CD4-positive, alpha-beta T cell (primary cell): ENCODE measurements at regions not wholly inside any gene's neighbourhood (a gene's known extent, or its start where the extent isn't known, plus 50 kb on each side); places are given as distances from the start of the nearest gene placed in this dataset.

Source experiments
- ATAC-seq: fragments of 200-7000 bp; cut with Tn5 transposase; one replicate; pipeline ENCODE4 v1.10.0; 2022; ENCODE audit warnings: mild to moderate bottlenecking; ENCODE audit not compliant: poor library complexity
- CTCF ChIA-PET: fragments of 350-600 bp; sonication (Branson Sonifier 250); formaldehyde crosslinking; loops from one replicate; lab custom pipeline; 2021; ENCODE audit warnings: antibody characterized with exemption, inconsistent platforms; lab: Charles Lee
- POLR2A ChIA-PET: fragments of 350-600 bp; sonication (Branson Sonifier 250); formaldehyde crosslinking; loops from one replicate; lab custom pipeline; 2021; ENCODE audit warnings: antibody characterized with exemption, inconsistent platforms; lab: Charles Lee
- DNase-seq, 14 experiments: peaks; one replicate each; pipeline ENCODE4 v3.0.0-alpha.2; 2013 to 2020; ENCODE audit warnings: mixed read lengths in 2 of 14
- H3K27ac ChIP-seq, 2 donors: one replicate each; pipeline versions ENCODE4 v1.5.1 to v1.7.0; 2013; ENCODE audit warnings: low read length in 2 of 2, low read depth in 1 of 2, mild to moderate bottlenecking in 1 of 2
- H3K27me3 ChIP-seq, 2 experiments: 1 replicate in 1 of 2; 2 replicates in 1 of 2; pipeline versions ENCODE4 v1.6.1 to v1.7.0; 2013; ENCODE audit warnings: low read length in 2 of 2, control low read depth in 1 of 2, mild to moderate bottlenecking in 1 of 2, moderate library complexity in 1 of 2; ENCODE audit not compliant: insufficient read depth in 2 of 2, control insufficient read depth in 1 of 2
- H3K36me3 ChIP-seq: one replicate; pipeline ENCODE4 v1.6.1; 2013; ENCODE audit warnings: low read length, control low read depth; ENCODE audit not compliant: insufficient read depth
- H3K4me1 ChIP-seq: one replicate; pipeline ENCODE4 v1.6.1; 2013; ENCODE audit warnings: low read length, control low read depth; ENCODE audit not compliant: insufficient read depth
- H3K4me3 ChIP-seq: one replicate; pipeline ENCODE4 v1.5.1; 2013; ENCODE audit warnings: mild to moderate bottlenecking, low read length, moderate library complexity
- H3K9me3 ChIP-seq, 2 experiments: 1 replicate in 1 of 2; 2 replicates in 1 of 2; pipeline versions ENCODE4 v1.6.1 to v1.7.0; 2013; ENCODE audit warnings: low read length in 2 of 2, mild to moderate bottlenecking in 2 of 2, control low read depth in 1 of 2, moderate library complexity in 1 of 2; ENCODE audit not compliant: control insufficient read depth in 1 of 2, insufficient read depth in 1 of 2
- H3K27ac Mint-ChIP-seq: one replicate; pipeline ENCODE4 v1.8.0; 2020; ENCODE audit warnings: mixed read lengths
- H3K27me3 Mint-ChIP-seq: one replicate; pipeline ENCODE4 v1.8.0; 2021; ENCODE audit warnings: mixed read lengths
- H3K36me3 Mint-ChIP-seq: one replicate; pipeline ENCODE4 v1.8.0; 2021; ENCODE audit warnings: low read depth, mixed read lengths
- H3K4me1 Mint-ChIP-seq: one replicate; pipeline ENCODE4 v1.8.0; 2021; ENCODE audit warnings: low read depth, mixed read lengths
- H3K4me3 Mint-ChIP-seq: one replicate; pipeline ENCODE4 v1.8.0; 2020; ENCODE audit warnings: mild to moderate bottlenecking, mixed read lengths
- H3K9me3 Mint-ChIP-seq: one replicate; pipeline ENCODE4 v1.8.0; 2020; ENCODE audit warnings: mixed read lengths
- CTCF ChIP-seq: fragments of 200-600 bp; IDR thresholded peaks from one replicate; pipeline ENCODE4 v1.8.0; 2022; ENCODE audit warnings: antibody characterized with exemption, mild to moderate bottlenecking
- intact Hi-C, 2 experiments: fragments of 100-400 bp; cut with DNase I in 1 of 2; cut with micrococcal nuclease in 1 of 2; formaldehyde crosslinking; loops; one replicate each; pipeline versions ENCODE4 v1.15.1 to v1.9.0; 2023 to 2025; cut with DNase I, micrococcal nuclease

GRCh38 chr5:83776437-83777031 lies 55.9 kb upstream of the HAPLN1 start:
- H3K4me3 Mint-ChIP-seq = no peak overlapping the region
- Histone ChIP-seq H3K27me3 (no peaks in the 10 kb centered on the region), H3K27ac (no peak overlapping the region), H3K4me3 (no peak overlapping the region), H3K9me3 (no peaks in the 10 kb centered on the region), H3K36me3 (no peaks in the 10 kb centered on the region), H3K4me1 (no peaks in the 10 kb centered on the region)
- no peak for TF ChIP-seq CTCF
- H3K9me3 Mint-ChIP-seq = no peaks in the 10 kb centered on the region
- no peaks in the 10 kb centered on the region for H3K36me3 Mint-ChIP-seq
- CTCF ChIA-PET = no interaction called here
- H3K27ac Mint-ChIP-seq = no peak overlapping the region
- intact Hi-C loops = no loop called here
- ATAC-seq (no peak), DNase-seq (no peak)
- no peaks in the 10 kb centered on the region for H3K27me3 Mint-ChIP-seq
- POLR2A ChIA-PET = no interaction called here
- H3K4me1 Mint-ChIP-seq = no peaks in the 10 kb centered on the region
